ENCODE measurements at regions not wholly inside any gene's neighbourhood (a gene's known extent, or its start where the extent isn't known, plus 50 kb on each side); places are given as distances from the start of the nearest gene placed in this dataset.

DNA sequence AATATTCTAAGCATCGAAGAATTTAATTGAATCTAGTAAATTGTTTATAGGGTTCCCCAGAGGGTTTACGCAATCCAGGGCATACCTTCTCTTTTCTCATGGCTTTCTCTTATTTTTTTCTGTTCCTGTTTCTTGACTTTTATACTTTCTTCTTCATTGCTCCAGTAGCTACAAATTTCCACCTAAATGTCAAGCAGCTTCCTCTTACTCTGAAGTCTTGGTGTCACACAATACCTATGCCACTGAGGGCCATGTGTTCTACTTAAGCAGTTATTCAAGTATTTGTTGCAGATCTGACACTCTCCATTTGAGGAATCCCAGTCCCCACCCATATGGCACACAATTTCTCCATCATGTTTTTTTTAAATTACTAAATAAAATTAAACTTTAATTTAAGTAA is 343.1 kb upstream of the MBL2 start:
- H3K27me3 ChIP-seq (ENCODE audit: insufficient read depth, low read depth): no peaks in the 10 kb centered on the region
- H3K4me3 ChIP-seq (IDR thresholded peaks at IDR 0.05; ENCODE audit: insufficient read depth, low read depth, low read length): no peak overlapping the region
- H3K36me3 ChIP-seq (ENCODE audit: insufficient read depth): no peaks in the 10 kb centered on the region
- H3K79me2 ChIP-seq (ENCODE audit: insufficient read depth, low read depth): no peaks in the 10 kb centered on the region
- no peak overlapping the region for H3K4me2 ChIP-seq
- no peak overlapping the region for H3K9ac ChIP-seq
- H2AFZ ChIP-seq (ENCODE audit: low read depth): no peak overlapping the region
- TF ChIP-seq, protein P1, sequence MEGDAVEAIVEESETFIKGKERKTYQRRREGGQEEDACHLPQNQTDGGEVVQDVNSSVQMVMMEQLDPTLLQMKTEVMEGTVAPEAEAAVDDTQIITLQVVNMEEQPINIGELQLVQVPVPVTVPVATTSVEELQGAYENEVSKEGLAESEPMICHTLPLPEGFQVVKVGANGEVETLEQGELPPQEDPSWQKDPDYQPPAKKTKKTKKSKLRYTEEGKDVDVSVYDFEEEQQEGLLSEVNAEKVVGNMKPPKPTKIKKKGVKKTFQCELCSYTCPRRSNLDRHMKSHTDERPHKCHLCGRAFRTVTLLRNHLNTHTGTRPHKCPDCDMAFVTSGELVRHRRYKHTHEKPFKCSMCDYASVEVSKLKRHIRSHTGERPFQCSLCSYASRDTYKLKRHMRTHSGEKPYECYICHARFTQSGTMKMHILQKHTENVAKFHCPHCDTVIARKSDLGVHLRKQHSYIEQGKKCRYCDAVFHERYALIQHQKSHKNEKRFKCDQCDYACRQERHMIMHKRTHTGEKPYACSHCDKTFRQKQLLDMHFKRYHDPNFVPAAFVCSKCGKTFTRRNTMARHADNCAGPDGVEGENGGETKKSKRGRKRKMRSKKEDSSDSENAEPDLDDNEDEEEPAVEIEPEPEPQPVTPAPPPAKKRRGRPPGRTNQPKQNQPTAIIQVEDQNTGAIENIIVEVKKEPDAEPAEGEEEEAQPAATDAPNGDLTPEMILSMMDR (conservative IDR thresholded peaks at IDR 0.05; ENCODE audit: low read depth, low read length): no peak
- H3K4me1 ChIP-seq (ENCODE audit: low read depth, poor library complexity, severe bottlenecking): peaks cover 6% of the 10 kb centered on the region
- no peaks in the 10 kb centered on the region for H4K20me1 ChIP-seq (ENCODE audit: insufficient read depth)
- H3K27ac ChIP-seq: no peak overlapping the region

DNA sequence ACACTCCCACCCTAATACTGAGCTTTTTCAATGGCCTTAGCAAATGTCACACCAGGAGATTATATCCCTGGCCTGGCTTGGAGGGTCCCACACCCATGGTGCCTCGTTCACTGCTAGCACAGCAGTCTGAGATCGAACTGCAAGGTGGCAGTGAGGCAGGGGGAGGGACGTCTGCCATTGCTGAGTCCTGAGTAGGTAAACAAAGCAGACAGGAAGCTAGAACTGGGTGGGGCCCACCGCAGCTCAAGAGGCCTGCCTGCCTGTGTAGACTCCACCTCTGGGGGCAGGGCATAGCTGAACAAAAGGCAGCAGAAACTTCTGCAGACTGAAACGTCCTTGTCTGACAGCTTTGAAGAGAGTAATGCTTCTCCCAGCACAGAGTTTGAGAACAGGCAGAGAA is 338.9 kb upstream of the MBL2 start:
- Histone ChIP-seq H2AFZ (ENCODE audit: low read depth) (peak overlapping the region; percentile 79), H3K4me3 (IDR thresholded peaks at IDR 0.05; ENCODE audit: insufficient read depth, low read depth, low read length) (no peak overlapping the region), H3K36me3 (ENCODE audit: insufficient read depth) (no peaks in the 10 kb centered on the region), H3K4me2 (0 out of 2 replicates have a peak overlapping the region, but pooled peaks have one; percentile 36), H3K9ac (peak overlapping the region; percentile 18; the same call in 1 of the 2 replicates), H3K79me2 (ENCODE audit: insufficient read depth, low read depth) (no peaks in the 10 kb centered on the region), H4K20me1 (ENCODE audit: insufficient read depth) (no peaks in the 10 kb centered on the region), H3K4me1 (ENCODE audit: low read depth, poor library complexity, severe bottlenecking) (peaks cover 6% of the 10 kb centered on the region), H3K27ac (no peak overlapping the region), H3K27me3 (ENCODE audit: insufficient read depth, low read depth) (no peaks in the 10 kb centered on the region)
- TF ChIP-seq, protein P1 (conservative IDR thresholded peaks at IDR 0.05; ENCODE audit: low read depth, low read length): no peak

DNA sequence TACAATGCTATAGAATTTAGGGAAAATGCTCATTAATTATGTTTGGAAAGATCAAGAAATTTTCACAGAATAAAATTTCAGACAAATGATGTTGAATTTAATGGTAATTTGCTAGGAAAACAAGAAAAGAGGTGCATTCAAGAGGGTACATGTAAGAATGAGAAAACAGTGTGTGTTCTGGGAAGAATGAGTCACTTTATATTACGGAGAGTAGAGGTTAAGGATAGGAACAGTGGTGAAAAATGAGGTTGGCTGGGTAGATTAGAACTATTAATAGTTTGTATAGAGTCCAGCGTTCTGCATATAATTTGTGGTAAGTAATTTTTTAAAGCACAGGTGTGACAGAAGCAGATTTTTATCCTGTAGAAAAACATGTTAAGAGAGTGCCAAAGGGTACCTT is 336.7 kb upstream of the MBL2 start:
- Histone ChIP-seq H3K36me3 (ENCODE audit: insufficient read depth) (no peaks in the 10 kb centered on the region), H2AFZ (ENCODE audit: low read depth) (no peak overlapping the region), H3K27me3 (ENCODE audit: insufficient read depth, low read depth) (no peaks in the 10 kb centered on the region), H3K4me1 (ENCODE audit: low read depth, poor library complexity, severe bottlenecking) (peaks cover 6% of the 10 kb centered on the region), H3K27ac (no peak overlapping the region), H3K4me2 (no peak overlapping the region), H3K79me2 (ENCODE audit: insufficient read depth, low read depth) (no peaks in the 10 kb centered on the region), H3K9ac (no peak overlapping the region), H3K4me3 (IDR thresholded peaks at IDR 0.05; ENCODE audit: insufficient read depth, low read depth, low read length) (no peak overlapping the region), H4K20me1 (ENCODE audit: insufficient read depth) (no peaks in the 10 kb centered on the region)
- TF ChIP-seq, protein P1 (conservative IDR thresholded peaks at IDR 0.05; ENCODE audit: low read depth, low read length): no peak

DNA sequence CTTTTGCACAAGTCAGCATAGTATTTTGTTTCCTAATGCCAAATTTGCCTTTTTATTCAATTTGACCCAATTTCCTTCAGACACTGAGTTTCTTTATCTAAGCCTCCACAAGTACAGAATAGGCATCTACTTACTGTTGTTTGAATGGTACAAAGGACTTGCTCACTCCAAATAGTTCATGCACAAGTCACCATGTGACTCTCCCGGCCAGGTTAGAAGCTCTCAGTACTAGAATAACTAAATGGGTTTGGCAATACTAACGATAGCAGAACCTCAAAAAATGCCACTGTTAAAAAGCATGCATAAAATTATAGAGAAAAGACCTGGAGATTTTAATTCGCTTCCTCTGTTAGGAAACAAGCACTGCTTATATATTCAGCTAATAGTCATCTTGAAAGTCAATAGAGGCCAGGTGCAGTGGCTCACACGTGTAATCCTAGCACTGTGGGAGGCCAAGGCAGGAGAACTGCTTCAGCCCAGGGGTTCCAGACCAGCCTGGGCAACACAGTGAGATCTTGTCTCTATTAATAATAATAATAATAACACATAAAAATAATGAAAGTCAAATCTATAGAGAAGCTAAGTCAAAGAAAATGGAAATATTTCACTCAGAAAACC is 335.8 kb upstream of the MBL2 start:
- Histone ChIP-seq H3K4me1 (ENCODE audit: low read depth, poor library complexity, severe bottlenecking) (peaks cover 6% of the 10 kb centered on the region), H3K27ac (no peak overlapping the region), H3K36me3 (ENCODE audit: insufficient read depth) (no peaks in the 10 kb centered on the region; the same call in 1 of the 2 replicates), H3K79me2 (ENCODE audit: insufficient read depth, low read depth) (no peaks in the 10 kb centered on the region), H3K27me3 (ENCODE audit: insufficient read depth, low read depth) (no peaks in the 10 kb centered on the region), H3K9ac (no peak overlapping the region), H3K4me2 (no peak overlapping the region), H2AFZ (ENCODE audit: low read depth) (no peak overlapping the region), H3K4me3 (IDR thresholded peaks at IDR 0.05; ENCODE audit: insufficient read depth, low read depth, low read length) (no peak overlapping the region), H4K20me1 (ENCODE audit: insufficient read depth) (no peaks in the 10 kb centered on the region)
- TF ChIP-seq, protein P1 (conservative IDR thresholded peaks at IDR 0.05; ENCODE audit: low read depth, low read length): no peak

All from KMS-11 (cell line).